ENCODE measurements at regions not wholly inside any gene's neighbourhood (a gene's known extent, or its start where the extent isn't known, plus 50 kb on each side); places are given as distances from the start of the nearest gene placed in this dataset.

DNA sequence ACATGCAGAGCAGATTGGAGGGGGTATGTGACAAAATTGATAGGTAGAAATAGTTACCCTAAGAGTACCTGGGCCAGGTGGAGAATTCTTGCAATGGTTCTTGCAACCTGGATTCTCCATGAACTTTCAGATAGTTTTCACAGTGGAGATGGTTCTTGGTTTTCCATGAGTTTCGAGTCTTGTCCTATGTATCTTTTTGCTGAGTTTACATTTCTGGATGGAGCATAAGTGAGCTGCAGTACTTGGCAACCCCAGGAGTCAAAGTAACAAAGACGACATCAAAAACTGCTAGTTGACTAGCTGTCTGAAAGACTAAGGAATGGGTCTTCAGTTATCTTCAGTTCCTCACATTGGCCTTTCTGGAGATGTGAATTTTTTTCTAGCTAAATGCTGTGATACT is 196.6 kb upstream of the RAD23B start:
- no peak for DNase-seq
- no peaks in the 10 kb centered on the region for H3K4me1 Mint-ChIP-seq
- intact Hi-C loops (cut with micrococcal nuclease): no loop called here
- Histone ChIP-seq H3K9me3 (ENCODE audit: control insufficient read depth, insufficient read depth, low read length) (no peaks in the 10 kb centered on the region), H3K4me1 (ENCODE audit: control insufficient read depth, insufficient read depth, low read length) (no peaks in the 10 kb centered on the region), H3K27ac (ENCODE audit: low read length) (no peak overlapping the region), H3K36me3 (ENCODE audit: control insufficient read depth, insufficient read depth, low read length) (no peaks in the 10 kb centered on the region), H3K4me3 (ENCODE audit: low read length) (no peak overlapping the region), H3K27me3 (ENCODE audit: control insufficient read depth, insufficient read depth, low read length) (no peaks in the 10 kb centered on the region)
- TF ChIP-seq, protein P1, sequence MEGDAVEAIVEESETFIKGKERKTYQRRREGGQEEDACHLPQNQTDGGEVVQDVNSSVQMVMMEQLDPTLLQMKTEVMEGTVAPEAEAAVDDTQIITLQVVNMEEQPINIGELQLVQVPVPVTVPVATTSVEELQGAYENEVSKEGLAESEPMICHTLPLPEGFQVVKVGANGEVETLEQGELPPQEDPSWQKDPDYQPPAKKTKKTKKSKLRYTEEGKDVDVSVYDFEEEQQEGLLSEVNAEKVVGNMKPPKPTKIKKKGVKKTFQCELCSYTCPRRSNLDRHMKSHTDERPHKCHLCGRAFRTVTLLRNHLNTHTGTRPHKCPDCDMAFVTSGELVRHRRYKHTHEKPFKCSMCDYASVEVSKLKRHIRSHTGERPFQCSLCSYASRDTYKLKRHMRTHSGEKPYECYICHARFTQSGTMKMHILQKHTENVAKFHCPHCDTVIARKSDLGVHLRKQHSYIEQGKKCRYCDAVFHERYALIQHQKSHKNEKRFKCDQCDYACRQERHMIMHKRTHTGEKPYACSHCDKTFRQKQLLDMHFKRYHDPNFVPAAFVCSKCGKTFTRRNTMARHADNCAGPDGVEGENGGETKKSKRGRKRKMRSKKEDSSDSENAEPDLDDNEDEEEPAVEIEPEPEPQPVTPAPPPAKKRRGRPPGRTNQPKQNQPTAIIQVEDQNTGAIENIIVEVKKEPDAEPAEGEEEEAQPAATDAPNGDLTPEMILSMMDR (IDR thresholded peaks at IDR 0.05): no peak
- WGBS (ENCODE audit: insufficient coverage): 64% methylated on average over 2 of the region's 2 CpGs
- H3K4me3 Mint-ChIP-seq: no peak overlapping the region
- no peaks in the 10 kb centered on the region for H3K9me3 Mint-ChIP-seq
- peaks cover 14 to 23% of the 10 kb centered on the region in 2 donors for H3K27me3 Mint-ChIP-seq (ENCODE audit: low read depth in 2 of 2)
- no peak for ATAC-seq
- peaks cover 8% of the 10 kb centered on the region for H3K36me3 Mint-ChIP-seq
- H3K27ac Mint-ChIP-seq: no peak overlapping the region

DNA sequence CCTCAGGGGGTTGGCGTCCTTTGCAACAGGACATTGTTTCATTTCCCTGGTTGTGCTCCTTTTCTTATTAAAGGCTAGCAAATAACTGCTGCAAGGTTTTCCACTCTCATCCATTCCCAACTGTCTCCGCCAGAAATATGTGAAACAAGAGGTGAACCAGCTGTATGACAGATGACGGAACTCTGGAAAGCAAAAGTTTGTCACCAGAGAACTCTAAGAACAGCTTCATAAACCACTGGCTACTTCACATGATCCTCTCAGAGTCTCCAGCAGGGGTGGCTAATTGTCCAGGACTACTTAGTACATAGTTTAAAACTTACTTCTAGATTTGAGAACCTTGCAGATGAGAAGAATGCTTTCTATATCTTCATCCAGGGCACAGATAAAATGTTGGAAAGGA is 195.9 kb upstream of the RAD23B start:
- no peak for ATAC-seq
- WGBS (ENCODE audit: insufficient coverage): 93% methylated on average over 3 of the region's 3 CpGs

DNA sequence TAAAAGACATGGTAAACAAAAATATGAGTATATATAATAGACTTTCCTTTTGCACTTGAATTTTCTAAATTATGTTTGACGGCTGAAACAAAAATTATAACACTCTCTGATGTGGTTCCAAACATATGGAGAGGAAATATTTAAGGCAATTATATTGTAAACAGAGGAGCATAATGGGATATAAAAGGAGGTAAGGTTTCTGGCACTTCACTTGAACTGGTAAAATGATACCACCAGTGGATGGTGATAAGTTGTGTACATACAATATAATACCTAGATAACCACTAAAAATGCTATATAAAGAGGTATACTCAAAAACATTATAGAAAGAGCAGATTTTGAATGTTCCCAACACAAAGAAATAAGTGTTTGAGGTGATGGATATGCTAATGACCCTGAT is 192.9 kb upstream of the RAD23B start:
- Mint-ChIP-seq H3K36me3 (peaks cover 8% of the 10 kb centered on the region), H3K27me3 (ENCODE audit: low read depth in 2 of 2) (peaks cover 14 to 30% of the 10 kb centered on the region in 2 donors), H3K9me3 (no peaks in the 10 kb centered on the region), H3K4me3 (no peak overlapping the region), H3K27ac (no peak overlapping the region), H3K4me1 (no peaks in the 10 kb centered on the region)
- ATAC-seq (no peak), DNase-seq (no peak)
- Histone ChIP-seq H3K4me1 (ENCODE audit: control insufficient read depth, insufficient read depth, low read length) (no peaks in the 10 kb centered on the region), H3K27me3 (ENCODE audit: control insufficient read depth, insufficient read depth, low read length) (no peaks in the 10 kb centered on the region), H3K4me3 (ENCODE audit: low read length) (no peak overlapping the region), H3K27ac (ENCODE audit: low read length) (no peak overlapping the region), H3K9me3 (ENCODE audit: control insufficient read depth, insufficient read depth, low read length) (no peaks in the 10 kb centered on the region), H3K36me3 (ENCODE audit: control insufficient read depth, insufficient read depth, low read length) (no peaks in the 10 kb centered on the region)
- TF ChIP-seq, protein P1 (IDR thresholded peaks at IDR 0.05): no peak
- WGBS (ENCODE audit: insufficient coverage): no CpG with 5 or more reads among the region's 1 CpG
- intact Hi-C loops (cut with micrococcal nuclease): no loop called here

More for the DNA sequence above, 195.9 kb upstream of the RAD23B start:
- no peak for DNase-seq
- TF ChIP-seq, protein P1 (IDR thresholded peaks at IDR 0.05): no peak
- Histone ChIP-seq H3K27ac (ENCODE audit: low read length) (no peak overlapping the region), H3K4me3 (ENCODE audit: low read length) (no peak overlapping the region), H3K4me1 (ENCODE audit: control insufficient read depth, insufficient read depth, low read length) (no peaks in the 10 kb centered on the region), H3K36me3 (ENCODE audit: control insufficient read depth, insufficient read depth, low read length) (no peaks in the 10 kb centered on the region), H3K27me3 (ENCODE audit: control insufficient read depth, insufficient read depth, low read length) (no peaks in the 10 kb centered on the region), H3K9me3 (ENCODE audit: control insufficient read depth, insufficient read depth, low read length) (no peaks in the 10 kb centered on the region)
- H3K27me3 Mint-ChIP-seq (ENCODE audit: low read depth in 2 of 2): peaks cover 14 to 17% of the 10 kb centered on the region in 2 donors
- H3K4me3 Mint-ChIP-seq: no peak overlapping the region
- intact Hi-C loops (cut with micrococcal nuclease): no loop called here
- no peak overlapping the region for H3K27ac Mint-ChIP-seq
- no peaks in the 10 kb centered on the region for H3K9me3 Mint-ChIP-seq
- H3K4me1 Mint-ChIP-seq: no peaks in the 10 kb centered on the region
- H3K36me3 Mint-ChIP-seq: peaks cover 8% of the 10 kb centered on the region

DNA sequence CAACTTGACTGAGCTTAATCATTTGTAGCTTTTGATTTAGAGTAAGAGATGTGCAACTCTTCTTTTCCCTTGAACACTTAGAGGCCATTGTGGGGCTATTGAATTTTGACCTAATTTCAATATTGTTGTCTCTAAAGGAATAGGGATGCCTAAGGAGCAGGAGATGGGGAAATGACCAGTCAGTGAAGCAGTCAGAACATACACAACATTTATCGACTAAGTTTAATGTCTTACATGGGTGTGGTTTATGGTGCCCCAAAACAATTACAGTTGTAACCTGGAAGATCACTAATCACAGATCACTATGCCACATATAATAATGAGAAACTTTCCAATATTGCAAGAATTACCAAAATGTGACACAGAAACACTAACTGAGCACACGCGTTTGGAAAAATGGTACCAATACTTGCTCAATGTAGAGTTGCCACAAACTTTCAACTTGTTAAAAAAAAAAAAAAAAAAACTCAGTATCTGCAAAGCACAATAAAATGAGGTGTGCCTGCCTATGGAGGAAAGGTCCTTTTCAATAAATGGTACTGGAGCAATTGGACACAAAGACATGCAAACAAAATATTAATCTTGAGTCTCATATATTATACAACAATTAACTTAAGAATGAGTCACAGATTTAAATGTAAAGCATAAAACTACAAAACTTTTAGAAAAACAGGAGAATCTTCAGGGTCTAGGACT is 189.6 kb upstream of the RAD23B start:
- H3K9me3 Mint-ChIP-seq: no peaks in the 10 kb centered on the region
- no peak overlapping the region for H3K27ac ChIP-seq (ENCODE audit: low read length)
- peaks cover 8% of the 10 kb centered on the region for H3K36me3 Mint-ChIP-seq
- WGBS (ENCODE audit: insufficient coverage): 100% methylated on average over 2 of the region's 3 CpGs
- ATAC-seq (no peak), DNase-seq (no peak)
- intact Hi-C loops (cut with micrococcal nuclease): no loop called here
- H3K36me3 ChIP-seq (ENCODE audit: control insufficient read depth, insufficient read depth, low read length): no peaks in the 10 kb centered on the region
- no peaks in the 10 kb centered on the region for H3K4me1 ChIP-seq (ENCODE audit: control insufficient read depth, insufficient read depth, low read length)
- H3K4me1 Mint-ChIP-seq: no peaks in the 10 kb centered on the region
- no peaks in the 10 kb centered on the region for H3K9me3 ChIP-seq (ENCODE audit: control insufficient read depth, insufficient read depth, low read length)
- peaks cover 8 to 21% of the 10 kb centered on the region in 2 donors for H3K27me3 Mint-ChIP-seq (ENCODE audit: low read depth in 2 of 2)
- no peaks in the 10 kb centered on the region for H3K27me3 ChIP-seq (ENCODE audit: control insufficient read depth, insufficient read depth, low read length)
- H3K4me3 ChIP-seq (ENCODE audit: low read length): no peak overlapping the region
- no peak overlapping the region for H3K4me3 Mint-ChIP-seq
- TF ChIP-seq, protein P1 (IDR thresholded peaks at IDR 0.05): no peak
- H3K27ac Mint-ChIP-seq: no peak overlapping the region
